Natural killer cell (primary cell): ENCODE measurements at regions not wholly inside any gene's neighbourhood (a gene's known extent, or its start where the extent isn't known, plus 50 kb on each side); places are given as distances from the start of the nearest gene placed in this dataset.

Experiments used
- ATAC-seq, 3 donors: fragments of 150-1000 bp in 2 of 3; fragments of 200-7000 bp in 1 of 3; cut with Tn5 transposase; 1 replicate in 1 of 3; 2 replicates in 2 of 3; pipeline ENCODE4 v1.10.0; 2021; ENCODE audit warnings: mild to moderate bottlenecking in 2 of 3, moderate library complexity in 2 of 3
- DNase-seq, 2 donors: peaks; one replicate each; pipeline versions ENCODE4 v3.0.0 to v3.0.0-alpha.2; 2013 to 2021; ENCODE audit warnings: mixed read lengths in 1 of 2
- H3K27ac ChIP-seq: one replicate; pipeline ENCODE4 v1.5.1; 2013; ENCODE audit warnings: mild to moderate bottlenecking, low read length
- H3K27me3 ChIP-seq: one replicate; pipeline ENCODE4 v1.6.1; 2013; ENCODE audit warnings: low read length; ENCODE audit not compliant: control insufficient read depth, insufficient read depth
- H3K36me3 ChIP-seq: one replicate; pipeline ENCODE4 v1.6.1; 2013; ENCODE audit warnings: low read length; ENCODE audit not compliant: control insufficient read depth, insufficient read depth
- H3K4me1 ChIP-seq: one replicate; pipeline ENCODE4 v1.6.1; 2013; ENCODE audit warnings: low read length; ENCODE audit not compliant: control insufficient read depth, insufficient read depth
- H3K4me3 ChIP-seq: one replicate; pipeline ENCODE4 v1.5.1; 2013; ENCODE audit warnings: low read length
- H3K9me3 ChIP-seq: one replicate; pipeline ENCODE4 v1.6.1; 2013; ENCODE audit warnings: low read length; ENCODE audit not compliant: control insufficient read depth, insufficient read depth
- H3K27ac Mint-ChIP-seq, 2 donors: one replicate each; pipeline ENCODE4 v1.8.0; 2022; ENCODE audit warnings: mild to moderate bottlenecking in 2 of 2, mixed read lengths in 2 of 2, moderate library complexity in 1 of 2
- H3K27me3 Mint-ChIP-seq, 2 donors: one replicate each; pipeline ENCODE4 v1.8.0; 2022; ENCODE audit warnings: low read depth in 2 of 2, mixed read lengths in 2 of 2
- H3K36me3 Mint-ChIP-seq: one replicate; pipeline ENCODE4 v1.8.0; 2022; ENCODE audit warnings: mixed read lengths
- H3K4me1 Mint-ChIP-seq, 2 donors: one replicate each; pipeline ENCODE4 v1.8.0; 2022; ENCODE audit warnings: mixed read lengths in 2 of 2
- H3K4me3 Mint-ChIP-seq: one replicate; pipeline ENCODE4 v1.8.0; 2022; ENCODE audit warnings: mild to moderate bottlenecking, moderate library complexity, mixed read lengths
- H3K9me3 Mint-ChIP-seq, 2 donors: one replicate each; pipeline ENCODE4 v1.8.0; 2022; ENCODE audit warnings: mixed read lengths in 2 of 2
- CTCF ChIP-seq: fragments of 200-600 bp; IDR thresholded peaks from one replicate; pipeline ENCODE4 v1.8.0; 2022; ENCODE audit warnings: antibody characterized with exemption
- WGBS: methylation state at CpG from one replicate; pipeline ENCODE4 v1.1.7; 2013; ENCODE audit warnings: missing lambda C conversion rate; ENCODE audit not compliant: insufficient coverage; 5-methylcytosine and 5-hydroxymethylcytosine counted together
- intact Hi-C: fragments of 100-400 bp; cut with micrococcal nuclease; formaldehyde crosslinking; loops from one replicate; pipeline ENCODE4 v1.14.2; 2022

- TF ChIP-seq CTCF = no peak
- intact Hi-C loops = no loop called here
- H3K4me3 ChIP-seq = no peak overlapping the region
- no peak overlapping the region for H3K27ac Mint-ChIP-seq
- no peaks in the 10 kb centered on the region for H3K27me3 Mint-ChIP-seq
- H3K4me1 ChIP-seq = no peaks in the 10 kb centered on the region
- H3K9me3 ChIP-seq = no peaks in the 10 kb centered on the region
- H3K4me3 Mint-ChIP-seq = no peak overlapping the region
- no peak for ATAC-seq
- no peaks in the 10 kb centered on the region for H3K27me3 ChIP-seq
- H3K27ac ChIP-seq = no peak overlapping the region
- no peaks in the 10 kb centered on the region for H3K36me3 Mint-ChIP-seq
- WGBS = 83% methylated on average over 10 of the region's 10 CpGs
- H3K36me3 ChIP-seq = no peaks in the 10 kb centered on the region
- H3K4me1 Mint-ChIP-seq = no peaks in the 10 kb centered on the region
- no peak for DNase-seq
- H3K9me3 Mint-ChIP-seq = peaks cover 0 to 7% of the 10 kb centered on the region in 2 donors
Observed at GRCh38 chr5:12017007-12017406, 112.8 kb upstream of the CTNND2 start.

GRCh38 chr5:12016159-12016746, 112.0 kb upstream of the CTNND2 start:
- DNase-seq (no peak), ATAC-seq (no peak)
- Histone ChIP-seq H3K4me3 (no peak overlapping the region), H3K4me1 (no peaks in the 10 kb centered on the region), H3K9me3 (no peaks in the 10 kb centered on the region), H3K27me3 (no peaks in the 10 kb centered on the region), H3K27ac (no peak overlapping the region), H3K36me3 (no peaks in the 10 kb centered on the region)
- H3K4me3 Mint-ChIP-seq = no peak overlapping the region
- no peaks in the 10 kb centered on the region for H3K4me1 Mint-ChIP-seq
- no peaks in the 10 kb centered on the region for H3K27me3 Mint-ChIP-seq
- TF ChIP-seq CTCF = no peak
- peaks cover 0 to 7% of the 10 kb centered on the region in 2 donors for H3K9me3 Mint-ChIP-seq
- no peaks in the 10 kb centered on the region for H3K36me3 Mint-ChIP-seq
- intact Hi-C loops = no loop called here
- 87% methylated on average over 6 of the region's 7 CpGs for WGBS
- H3K27ac Mint-ChIP-seq = no peak overlapping the region

- H3K27ac Mint-ChIP-seq = no peak overlapping the region
- no peaks in the 10 kb centered on the region for H3K4me1 Mint-ChIP-seq
- Histone ChIP-seq H3K4me3 (no peak overlapping the region), H3K36me3 (no peaks in the 10 kb centered on the region), H3K27me3 (no peaks in the 10 kb centered on the region), H3K4me1 (no peaks in the 10 kb centered on the region), H3K27ac (no peak overlapping the region), H3K9me3 (no peaks in the 10 kb centered on the region)
- intact Hi-C loops = no loop called here
- no peaks in the 10 kb centered on the region for H3K36me3 Mint-ChIP-seq
- no peak for TF ChIP-seq CTCF
- ATAC-seq (no peak), DNase-seq (no peak)
- H3K4me3 Mint-ChIP-seq = no peak overlapping the region
- 87% methylated on average over 1 of the region's 1 CpG for WGBS
- no peaks in the 10 kb centered on the region for H3K27me3 Mint-ChIP-seq
- H3K9me3 Mint-ChIP-seq = peaks cover 0 to 13% of the 10 kb centered on the region in 2 donors
Observed at GRCh38 chr5:12013351-12013750, 109.1 kb upstream of the CTNND2 start.

GRCh38 chr5:12003680-12004079, 99.4 kb upstream of the CTNND2 start:
- 73% methylated on average over 2 of the region's 2 CpGs for WGBS
- no peak for TF ChIP-seq CTCF
- no peak for ATAC-seq
- Mint-ChIP-seq H3K4me3 (no peak overlapping the region), H3K27me3 (no peaks in the 10 kb centered on the region), H3K4me1 (no peaks in the 10 kb centered on the region), H3K9me3 (no peaks in the 10 kb centered on the region), H3K36me3 (no peaks in the 10 kb centered on the region), H3K27ac (no peak overlapping the region)
- no peaks in the 10 kb centered on the region for H3K36me3 ChIP-seq
- no peak overlapping the region for H3K27ac ChIP-seq
- H3K4me3 ChIP-seq = no peak overlapping the region
- no peaks in the 10 kb centered on the region for H3K4me1 ChIP-seq
- intact Hi-C loops = no loop called here
- no peaks in the 10 kb centered on the region for H3K9me3 ChIP-seq
- no peak for DNase-seq
- H3K27me3 ChIP-seq = no peaks in the 10 kb centered on the region
